ENCODE measurements at regions not wholly inside any gene's neighbourhood (a gene's known extent, or its start where the extent isn't known, plus 50 kb on each side); places are given as distances from the start of the nearest gene placed in this dataset.

- Mint-ChIP-seq H3K4me3 (no peak overlapping the region), H3K9me3 (peaks cover 2% of the 10 kb centered on the region)
- POLR2A ChIA-PET: no interaction called here
Observed at GRCh38 chr5:67366691-67367395, 170.2 kb upstream of the CD180 start.

GRCh38 chr5:67366276-67366675 is 169.7 kb upstream of the CD180 start:
- Mint-ChIP-seq H3K36me3 (ENCODE audit: low read depth) (no peaks in the 10 kb centered on the region), H3K9me3 (peaks cover 2% of the 10 kb centered on the region), H3K4me3 (no peak overlapping the region), H3K4me1 (no peaks in the 10 kb centered on the region), H3K27ac (no peak overlapping the region), H3K27me3 (peaks cover 4% of the 10 kb centered on the region)
- ChIA-PET CTCF (no interaction called here), POLR2A (no interaction called here)
- DNase-seq: no peak

More at GRCh38 chr5:67366691-67367395, 170.2 kb upstream of the CD180 start:
- CTCF ChIA-PET: no interaction called here
- no peak overlapping the region for H3K27ac Mint-ChIP-seq
- peaks cover 4% of the 10 kb centered on the region for H3K27me3 Mint-ChIP-seq
- H3K4me1 Mint-ChIP-seq: no peaks in the 10 kb centered on the region
- no peaks in the 10 kb centered on the region for H3K36me3 Mint-ChIP-seq (ENCODE audit: low read depth)
- no peak for DNase-seq

- H3K27me3 Mint-ChIP-seq: peaks cover 4% of the 10 kb centered on the region
- H3K9me3 Mint-ChIP-seq: peaks cover 2% of the 10 kb centered on the region
- H3K4me1 Mint-ChIP-seq: peaks cover 7% of the 10 kb centered on the region
- ChIA-PET CTCF (no interaction called here), POLR2A (no interaction called here)
- H3K36me3 Mint-ChIP-seq (ENCODE audit: low read depth): no peaks in the 10 kb centered on the region
- H3K27ac Mint-ChIP-seq: no peak overlapping the region
- no peak for DNase-seq
- no peak overlapping the region for H3K4me3 Mint-ChIP-seq
Observed at GRCh38 chr5:67364381-67364970, 167.9 kb upstream of the CD180 start.

GRCh38 chr5:67363963-67364362 is 167.4 kb upstream of the CD180 start:
- ChIA-PET POLR2A (no interaction called here), CTCF (no interaction called here)
- Mint-ChIP-seq H3K4me1 (peaks cover 7% of the 10 kb centered on the region), H3K27ac (no peak overlapping the region), H3K27me3 (peaks cover 4% of the 10 kb centered on the region), H3K9me3 (peaks cover 2% of the 10 kb centered on the region), H3K4me3 (no peak overlapping the region), H3K36me3 (ENCODE audit: low read depth) (no peaks in the 10 kb centered on the region)
- no peak for DNase-seq

- CTCF ChIA-PET: no interaction called here
- peaks cover under 1% of the 10 kb centered on the region for H3K27me3 Mint-ChIP-seq
- no peak for DNase-seq
- no peak overlapping the region for H3K4me3 Mint-ChIP-seq
- H3K4me1 Mint-ChIP-seq: peaks cover 7% of the 10 kb centered on the region
- no peak overlapping the region for H3K27ac Mint-ChIP-seq
- no peaks in the 10 kb centered on the region for H3K36me3 Mint-ChIP-seq (ENCODE audit: low read depth)
- POLR2A ChIA-PET: no interaction called here
- H3K9me3 Mint-ChIP-seq: no peaks in the 10 kb centered on the region
Observed at GRCh38 chr5:67363180-67363709, 166.6 kb upstream of the CD180 start.

- no peak for DNase-seq
- Mint-ChIP-seq H3K9me3 (no peaks in the 10 kb centered on the region), H3K4me3 (no peak overlapping the region), H3K27ac (no peak overlapping the region), H3K27me3 (no peaks in the 10 kb centered on the region), H3K36me3 (ENCODE audit: low read depth) (no peaks in the 10 kb centered on the region), H3K4me1 (peaks cover 7% of the 10 kb centered on the region)
- ChIA-PET POLR2A (no interaction called here), CTCF (no interaction called here)
Observed at GRCh38 chr5:67361932-67362729, 165.5 kb upstream of the CD180 start.

GRCh38 chr5:67360047-67360446 is 163.4 kb upstream of the CD180 start:
- H3K36me3 Mint-ChIP-seq (ENCODE audit: low read depth): no peaks in the 10 kb centered on the region
- H3K27ac Mint-ChIP-seq: no peak overlapping the region
- H3K4me3 Mint-ChIP-seq: no peak overlapping the region
- no peaks in the 10 kb centered on the region for H3K9me3 Mint-ChIP-seq
- H3K4me1 Mint-ChIP-seq: peaks cover 7% of the 10 kb centered on the region
- no peaks in the 10 kb centered on the region for H3K27me3 Mint-ChIP-seq
- CTCF ChIA-PET: interaction anchor here (1.3 kb wide), 1 partner anchor 15 kb away, joined by 3 read pairs; no protein-coding TSS in a partner anchor
- DNase-seq: no peak
- POLR2A ChIA-PET: no interaction called here

GRCh38 chr5:67358186-67358585 is 161.6 kb upstream of the CD180 start:
- no peaks in the 10 kb centered on the region for H3K36me3 Mint-ChIP-seq (ENCODE audit: low read depth)
- DNase-seq: no peak
- ChIA-PET POLR2A (no interaction called here), CTCF (no interaction called here)
- peaks cover 7% of the 10 kb centered on the region for H3K4me1 Mint-ChIP-seq
- no peaks in the 10 kb centered on the region for H3K27me3 Mint-ChIP-seq
- H3K9me3 Mint-ChIP-seq: no peaks in the 10 kb centered on the region
- H3K4me3 Mint-ChIP-seq: no peak overlapping the region
- no peak overlapping the region for H3K27ac Mint-ChIP-seq

GRCh38 chr5:67355120-67355713 is 158.6 kb upstream of the CD180 start:
- Mint-ChIP-seq H3K4me1 (peaks cover 12% of the 10 kb centered on the region), H3K27me3 (no peaks in the 10 kb centered on the region), H3K27ac (no peak overlapping the region), H3K9me3 (no peaks in the 10 kb centered on the region), H3K4me3 (no peak overlapping the region), H3K36me3 (ENCODE audit: low read depth) (no peaks in the 10 kb centered on the region)
- ChIA-PET CTCF (no interaction called here), POLR2A (interaction anchor here (0.6 kb wide), 1 partner anchor 123 kb away, joined by 3 read pairs; no protein-coding TSS in a partner anchor)
- DNase-seq: no peak

- POLR2A ChIA-PET: no interaction called here
Observed at GRCh38 chr5:67353500-67354450, 157.2 kb upstream of the CD180 start.

GRCh38 chr5:67350618-67351201 is 154.1 kb upstream of the CD180 start:
- Mint-ChIP-seq H3K27ac (no peak overlapping the region), H3K4me3 (peak overlapping the region; percentile 31), H3K27me3 (peaks cover 2% of the 10 kb centered on the region), H3K4me1 (peaks cover 9% of the 10 kb centered on the region), H3K9me3 (no peaks in the 10 kb centered on the region), H3K36me3 (ENCODE audit: low read depth) (no peaks in the 10 kb centered on the region)
- CTCF ChIA-PET: no interaction called here
- DNase-seq: peak; percentile 37
- POLR2A ChIA-PET: no interaction called here

More at GRCh38 chr5:67353500-67354450, 157.2 kb upstream of the CD180 start:
- CTCF ChIA-PET: no interaction called here
- Mint-ChIP-seq H3K4me1 (peaks cover 9% of the 10 kb centered on the region), H3K4me3 (no peak overlapping the region), H3K27me3 (no peaks in the 10 kb centered on the region), H3K9me3 (no peaks in the 10 kb centered on the region), H3K27ac (no peak overlapping the region), H3K36me3 (ENCODE audit: low read depth) (no peaks in the 10 kb centered on the region)
- no peak for DNase-seq

- Mint-ChIP-seq H3K36me3 (ENCODE audit: low read depth) (no peaks in the 10 kb centered on the region), H3K4me3 (peak overlapping the region; percentile 31), H3K9me3 (no peaks in the 10 kb centered on the region), H3K27ac (no peak overlapping the region), H3K4me1 (peaks cover 9% of the 10 kb centered on the region), H3K27me3 (peaks cover 2% of the 10 kb centered on the region)
- ChIA-PET CTCF (no interaction called here), POLR2A (no interaction called here)
- DNase-seq: no peak
Observed at GRCh38 chr5:67350185-67350584, 153.6 kb upstream of the CD180 start.
